ENCODE measurements at regions not wholly inside any gene's neighbourhood (a gene's known extent, or its start where the extent isn't known, plus 50 kb on each side); places are given as distances from the start of the nearest gene placed in this dataset.

GRCh38 chr15:46265664-46266347, 631.0 kb downstream of the SQOR start:
- TF ChIP-seq SIN3A (IDR thresholded peaks at IDR 0.05; ENCODE audit: borderline replicate concordance, insufficient read depth, low read length) (no peak), POLR2AphosphoS5 (IDR thresholded peaks at IDR 0.05; ENCODE audit: low read depth, low read length) (no peak), REST (IDR thresholded peaks at IDR 0.05; ENCODE audit: insufficient read depth in 1 of 2, low read depth in 2 of 2, low read length in 2 of 2) (no peak), TAF1 (IDR thresholded peaks at IDR 0.05; ENCODE audit: borderline replicate concordance, insufficient read depth, low read length) (no peak), FOXP2 (optimal IDR thresholded peaks at IDR 0.05; ENCODE audit: borderline replicate concordance, extremely low read depth, extremely low read length, insufficient read depth) (no peak)
